Kidney (tissue), 13 donors: ENCODE measurements at regions not wholly inside any gene's neighbourhood (a gene's known extent, or its start where the extent isn't known, plus 50 kb on each side); places are given as distances from the start of the nearest gene placed in this dataset.

Source experiments
- DNase-seq, 5 donors: peaks; one replicate each; pipeline ENCODE4 v3.0.0-alpha.2; 2013 to 2020
- FAIRE-seq: peaks from 2 replicates; lab custom pipeline; 2012; peaks lifted over from hg19 to GRCh38; lab: Jason Lieb, UNC
- H3K27ac ChIP-seq, 2 donors: one replicate each; pipeline ENCODE4 v1.7.0; 2013; ENCODE audit warnings: low read depth in 2 of 2, low read length in 2 of 2, inconsistent platforms in 1 of 2
- H3K27me3 ChIP-seq: one replicate; pipeline ENCODE4 v1.7.1; 2013; ENCODE audit warnings: low read length, inconsistent platforms; ENCODE audit not compliant: control insufficient read depth, insufficient read depth
- H3K36me3 ChIP-seq, 3 donors: one replicate each; pipeline versions ENCODE4 v1.7.0 to v1.7.1; 2013; ENCODE audit warnings: low read length in 3 of 3, control low read depth in 1 of 3, inconsistent platforms in 1 of 3; ENCODE audit not compliant: insufficient read depth in 3 of 3, control insufficient read depth in 2 of 3
- H3K4me1 ChIP-seq, 3 donors: one replicate each; pipeline versions ENCODE4 v1.7.0 to v1.7.1; 2013; ENCODE audit warnings: low read length in 3 of 3, inconsistent platforms in 1 of 3, low read depth in 1 of 3; ENCODE audit not compliant: control insufficient read depth in 2 of 3, insufficient read depth in 2 of 3
- H3K4me3 ChIP-seq, 3 donors: one replicate each; pipeline versions ENCODE4 v1.7.0 to v1.8.1; 2013; ENCODE audit warnings: low read length in 3 of 3, control low read depth in 1 of 3, inconsistent platforms in 1 of 3
- H3K9ac ChIP-seq, 3 donors: one replicate each; pipeline versions ENCODE4 v1.7.0 to v1.7.1; 2013; ENCODE audit warnings: low read length in 3 of 3, control low read depth in 1 of 3, inconsistent platforms in 1 of 3
- H3K9me3 ChIP-seq, 3 donors: one replicate each; pipeline versions ENCODE4 v1.7.0 to v1.7.1; 2013; ENCODE audit warnings: low read length in 3 of 3, control low read depth in 1 of 3, inconsistent platforms in 1 of 3; ENCODE audit not compliant: control insufficient read depth in 2 of 3, insufficient read depth in 1 of 3
- intact Hi-C: fragments of 100-400 bp; cut with DNase I; formaldehyde crosslinking; loops from one replicate; pipeline ENCODE4 v1.11.1; 2022
- TF ChIP-seq, protein P1 (sequence below): IDR thresholded peaks from 3 replicates; pipeline ENCODE4 v1.5.1; 2012; ENCODE audit warnings: mild to moderate bottlenecking, moderate library complexity, borderline replicate concordance; ENCODE audit not compliant: insufficient read depth; ENCODE audit errors: extremely low read depth
- donor health status: control.
- donor health status: control.
- donor health status: control.
- donor health status: control.
- donor health status: control.
- donor health status: DM: yes; HTN: yes; CAD: no.
- donor health status: Normal renal cell carcinoma (clear cell type).

DNA sequence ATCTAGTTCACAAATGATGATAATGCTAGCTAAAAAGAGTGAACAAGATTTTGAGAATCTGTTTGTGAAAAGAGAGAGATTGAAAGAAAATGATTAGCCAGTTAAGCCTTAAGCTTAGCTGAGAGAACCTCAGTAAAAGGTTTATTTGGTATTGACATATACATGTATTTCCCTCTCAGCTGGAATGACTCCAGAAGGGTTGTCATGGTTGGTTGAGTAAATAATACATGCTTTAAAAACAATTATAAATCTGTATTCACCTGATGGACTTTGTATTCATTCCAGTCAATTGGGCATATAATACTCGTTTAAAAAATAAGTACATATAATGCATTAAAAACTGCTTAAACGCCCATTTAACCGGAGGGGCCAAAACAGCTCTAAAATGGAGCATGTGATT lies 181.4 kb downstream of the GRB14 start:
- H3K4me3 ChIP-seq, result no peak overlapping the region
- DNase-seq (no peak), FAIRE-seq (no peak)
- no peaks in the 10 kb centered on the region for H3K27me3 ChIP-seq
- H3K36me3 ChIP-seq, result no peaks in the 10 kb centered on the region
- TF ChIP-seq, protein P1, sequence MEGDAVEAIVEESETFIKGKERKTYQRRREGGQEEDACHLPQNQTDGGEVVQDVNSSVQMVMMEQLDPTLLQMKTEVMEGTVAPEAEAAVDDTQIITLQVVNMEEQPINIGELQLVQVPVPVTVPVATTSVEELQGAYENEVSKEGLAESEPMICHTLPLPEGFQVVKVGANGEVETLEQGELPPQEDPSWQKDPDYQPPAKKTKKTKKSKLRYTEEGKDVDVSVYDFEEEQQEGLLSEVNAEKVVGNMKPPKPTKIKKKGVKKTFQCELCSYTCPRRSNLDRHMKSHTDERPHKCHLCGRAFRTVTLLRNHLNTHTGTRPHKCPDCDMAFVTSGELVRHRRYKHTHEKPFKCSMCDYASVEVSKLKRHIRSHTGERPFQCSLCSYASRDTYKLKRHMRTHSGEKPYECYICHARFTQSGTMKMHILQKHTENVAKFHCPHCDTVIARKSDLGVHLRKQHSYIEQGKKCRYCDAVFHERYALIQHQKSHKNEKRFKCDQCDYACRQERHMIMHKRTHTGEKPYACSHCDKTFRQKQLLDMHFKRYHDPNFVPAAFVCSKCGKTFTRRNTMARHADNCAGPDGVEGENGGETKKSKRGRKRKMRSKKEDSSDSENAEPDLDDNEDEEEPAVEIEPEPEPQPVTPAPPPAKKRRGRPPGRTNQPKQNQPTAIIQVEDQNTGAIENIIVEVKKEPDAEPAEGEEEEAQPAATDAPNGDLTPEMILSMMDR, result no peak
- H3K27ac ChIP-seq, result no peak overlapping the region
- intact Hi-C loops, result no loop called here
- H3K9me3 ChIP-seq, result no peaks in the 10 kb centered on the region
- H3K9ac ChIP-seq, result no peak overlapping the region
- no peaks in the 10 kb centered on the region for H3K4me1 ChIP-seq

DNA sequence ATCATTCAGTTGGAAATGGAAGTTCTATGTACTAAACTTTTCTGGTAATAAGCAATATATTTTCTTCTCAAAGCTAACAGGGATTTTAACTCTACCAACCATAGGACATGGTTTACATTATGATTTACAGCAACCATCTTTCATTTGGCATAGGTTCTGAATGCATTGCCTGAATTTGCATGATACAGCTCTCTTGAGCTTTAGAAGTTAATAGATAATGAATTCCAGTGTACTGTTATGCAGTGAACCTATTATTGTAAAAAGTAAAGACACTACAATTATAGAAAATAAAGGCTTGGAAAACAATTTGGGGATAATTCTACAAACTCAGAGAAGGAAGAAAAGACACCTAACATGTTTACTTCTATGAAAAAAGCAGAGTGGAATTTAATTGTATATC lies 182.0 kb downstream of the GRB14 start:
- no peaks in the 10 kb centered on the region for H3K27me3 ChIP-seq
- H3K9ac ChIP-seq, result no peak overlapping the region
- FAIRE-seq (no peak), DNase-seq (no peak)
- H3K4me3 ChIP-seq, result no peak overlapping the region
- intact Hi-C loops, result no loop called here
- no peaks in the 10 kb centered on the region for H3K36me3 ChIP-seq
- no peaks in the 10 kb centered on the region for H3K9me3 ChIP-seq
- no peaks in the 10 kb centered on the region for H3K4me1 ChIP-seq
- TF ChIP-seq, protein P1, result no peak
- no peak overlapping the region for H3K27ac ChIP-seq

DNA sequence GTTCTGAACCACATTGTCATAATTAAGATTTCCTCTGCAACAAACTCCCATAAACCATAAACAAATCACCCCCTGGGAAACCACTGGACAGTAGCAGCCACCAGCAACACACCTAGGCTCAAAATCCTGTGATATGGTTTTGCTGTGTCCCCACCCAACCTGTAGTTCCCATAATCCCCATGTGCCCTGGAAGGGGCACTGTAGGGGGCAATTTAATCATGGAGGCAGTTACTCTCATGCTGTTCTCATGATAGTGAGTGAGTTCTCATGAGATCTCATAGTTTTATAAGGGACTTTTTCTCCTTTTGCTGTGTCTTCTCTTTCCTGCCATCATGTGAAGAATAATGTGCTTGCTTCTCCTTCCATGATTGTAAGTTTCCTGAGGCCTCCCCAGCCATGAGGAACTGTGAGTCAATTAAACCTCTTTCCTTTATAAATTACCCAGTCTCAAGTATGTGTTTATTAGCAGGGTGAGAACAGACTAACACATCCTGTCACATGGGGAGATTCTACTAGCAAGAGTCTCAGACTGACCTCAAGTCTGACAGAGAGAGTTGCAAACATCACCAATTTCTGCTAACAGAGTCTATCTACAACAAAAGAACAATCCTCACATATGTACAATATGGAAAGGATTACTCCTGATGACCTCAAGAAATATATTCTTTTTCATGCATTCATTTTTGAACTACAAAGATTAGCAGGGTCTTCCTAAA lies 182.6 kb downstream of the GRB14 start:
- Histone ChIP-seq H3K27me3 (no peaks in the 10 kb centered on the region), H3K4me1 (no peaks in the 10 kb centered on the region), H3K4me3 (no peak overlapping the region), H3K27ac (no peak overlapping the region), H3K9me3 (no peaks in the 10 kb centered on the region), H3K36me3 (no peaks in the 10 kb centered on the region), H3K9ac (no peak overlapping the region)
- intact Hi-C loops, result no loop called here
- TF ChIP-seq, protein P1, result no peak
- DNase-seq (no peak), FAIRE-seq (no peak)

DNA sequence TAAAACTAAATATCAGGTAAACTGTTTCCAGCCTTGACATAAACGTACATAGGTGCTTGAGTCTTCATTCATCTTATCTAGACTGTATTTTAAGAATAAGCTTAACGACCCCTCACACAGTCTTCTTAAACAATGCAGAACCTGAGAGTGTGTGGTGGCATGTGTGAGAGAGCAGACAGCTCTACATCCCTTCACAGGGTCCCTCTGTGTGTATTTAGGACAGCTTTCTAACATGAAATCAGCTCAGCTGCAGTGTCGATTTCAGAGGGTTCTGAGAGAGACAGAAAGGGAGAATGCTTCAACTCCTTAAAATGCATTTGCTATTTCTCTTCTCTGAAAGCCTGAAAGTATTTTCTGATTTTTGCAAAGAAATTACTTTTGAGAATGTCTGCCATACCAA lies 185.2 kb downstream of the GRB14 start:
- H3K27me3 ChIP-seq, result no peaks in the 10 kb centered on the region
- no peaks in the 10 kb centered on the region for H3K4me1 ChIP-seq
- intact Hi-C loops, result no loop called here
- FAIRE-seq, result no peak
- no peak overlapping the region for H3K9ac ChIP-seq
- H3K4me3 ChIP-seq, result no peak overlapping the region
- H3K9me3 ChIP-seq, result no peaks in the 10 kb centered on the region
- TF ChIP-seq, protein P1, result no peak
- DNase-seq, result no peak
- no peaks in the 10 kb centered on the region for H3K36me3 ChIP-seq
- no peak overlapping the region for H3K27ac ChIP-seq
